MM.1S (cell line): ENCODE measurements at regions not wholly inside any gene's neighbourhood (a gene's known extent, or its start where the extent isn't known, plus 50 kb on each side); places are given as distances from the start of the nearest gene placed in this dataset.

ENCODE experiments used
- DNase-seq: peaks from one replicate; pipeline ENCODE4 v3.0.0-alpha.2; 2015
- H2AFZ ChIP-seq: fragments of 300-600 bp; sonication (generic); 2 replicates; pipeline ENCODE4 v1.6.0; 2016; ENCODE audit warnings: antibody characterized with exemption, low read length
- H3F3A ChIP-seq: fragments of 300-600 bp; sonication (generic); 2 replicates; pipeline ENCODE4 v1.6.1; 2016; ENCODE audit warnings: mild to moderate bottlenecking, antibody characterized with exemption, low read length, moderate library complexity, mixed read lengths; ENCODE audit not compliant: insufficient read depth
- H3K27ac ChIP-seq: fragments of 300-600 bp; sonication (generic); 2 replicates; pipeline ENCODE4 v1.5.1; 2016; ENCODE audit warnings: mild to moderate bottlenecking, low read length
- H3K27me3 ChIP-seq: fragments of 300-600 bp; sonication (generic); replicated peaks from 2 replicates; pipeline ENCODE4 v1.6.0; 2016; ENCODE audit warnings: low read length; ENCODE audit not compliant: insufficient read depth
- H3K36me3 ChIP-seq: fragments of 300-600 bp; sonication (generic); replicated peaks from 2 replicates; pipeline ENCODE4 v1.6.1; 2016; ENCODE audit warnings: mild to moderate bottlenecking, low read length, mixed read lengths; ENCODE audit not compliant: insufficient read depth
- H3K4me1 ChIP-seq: fragments of 300-600 bp; sonication (generic); 2 replicates; pipeline ENCODE4 v1.6.1; 2016; ENCODE audit warnings: low read length, mixed read lengths
- H3K4me2 ChIP-seq: fragments of 300-600 bp; sonication (generic); 2 replicates; pipeline ENCODE4 v1.6.0; 2016; ENCODE audit warnings: low read depth, low read length
- H3K4me3 ChIP-seq: fragments of 300-600 bp; sonication (generic); 2 replicates; pipeline ENCODE4 v1.5.1; 2016; ENCODE audit warnings: low read length, mixed read lengths
- H3K79me2 ChIP-seq: fragments of 300-600 bp; sonication (generic); 2 replicates; pipeline ENCODE4 v1.6.1; 2016; ENCODE audit warnings: mixed run types, low read length, mixed read lengths
- H3K9ac ChIP-seq: fragments of 300-600 bp; sonication (generic); 2 replicates; pipeline ENCODE4 v1.6.1; 2016; ENCODE audit warnings: low read length, mixed read lengths
- H3K9me2 ChIP-seq: fragments of 300-600 bp; sonication (generic); replicated peaks from 2 replicates; pipeline ENCODE4 v1.6.1; 2016; ENCODE audit warnings: mild to moderate bottlenecking, low read length, mixed read lengths; ENCODE audit not compliant: insufficient read depth
- H3K9me3 ChIP-seq: fragments of 300-600 bp; sonication (generic); replicated peaks from 2 replicates; pipeline ENCODE4 v1.6.1; 2016; ENCODE audit warnings: mild to moderate bottlenecking, low read length, mixed read lengths; ENCODE audit not compliant: insufficient read depth
- H4K20me1 ChIP-seq: fragments of 300-600 bp; sonication (generic); 2 replicates; pipeline ENCODE4 v1.6.1; 2016; ENCODE audit warnings: mild to moderate bottlenecking, low read length, moderate library complexity, mixed read lengths; ENCODE audit not compliant: insufficient read depth
- CTCF ChIP-seq: fragments of 300-600 bp; sonication (generic); IDR thresholded peaks from 2 replicates; pipeline ENCODE4 v1.5.1; 2016; ENCODE audit warnings: antibody characterized with exemption, low read length, mixed read lengths
- EZH2 ChIP-seq: fragments of 300-600 bp; sonication (generic); optimal IDR thresholded peaks from 2 replicates; pipeline ENCODE3; 2017; ENCODE audit warnings: low read depth, mild to moderate bottlenecking, antibody characterized with exemption, low read length, mixed read lengths
- EZH2phosphoT487 ChIP-seq: fragments of 300-600 bp; sonication (generic); IDR thresholded peaks from 2 replicates; pipeline ENCODE4 v1.6.1; 2018; ENCODE audit warnings: antibody characterized with exemption, low read length

- H2AFZ ChIP-seq = no peak overlapping the region
- no peaks in the 10 kb centered on the region for H4K20me1 ChIP-seq
- no peaks in the 10 kb centered on the region for H3K9me2 ChIP-seq
- H3K4me2 ChIP-seq = no peak overlapping the region
- no peak for DNase-seq
- no peaks in the 10 kb centered on the region for H3F3A ChIP-seq
- no peak for TF ChIP-seq CTCF
- no peak for TF ChIP-seq EZH2phosphoT487
- no peak for TF ChIP-seq EZH2
- H3K9me3 ChIP-seq = no peaks in the 10 kb centered on the region
- no peaks in the 10 kb centered on the region for H3K36me3 ChIP-seq
- H3K9ac ChIP-seq = no peak overlapping the region
- no peaks in the 10 kb centered on the region for H3K27me3 ChIP-seq
- no peak overlapping the region for H3K4me3 ChIP-seq
- no peak overlapping the region for H3K27ac ChIP-seq
- no peaks in the 10 kb centered on the region for H3K4me1 ChIP-seq
- H3K79me2 ChIP-seq = no peaks in the 10 kb centered on the region
Measured at GRCh38 chr3:148246291-148246923, 451.3 kb upstream of the AGTR1 start.

- H3F3A ChIP-seq = no peaks in the 10 kb centered on the region
- no peak overlapping the region for H3K4me3 ChIP-seq
- H3K27ac ChIP-seq = no peak overlapping the region
- no peaks in the 10 kb centered on the region for H3K36me3 ChIP-seq
- DNase-seq = no peak
- no peaks in the 10 kb centered on the region for H3K4me1 ChIP-seq
- no peaks in the 10 kb centered on the region for H3K79me2 ChIP-seq
- H4K20me1 ChIP-seq = no peaks in the 10 kb centered on the region
- no peak overlapping the region for H2AFZ ChIP-seq
- no peak overlapping the region for H3K9ac ChIP-seq
- no peak for TF ChIP-seq EZH2phosphoT487
- no peak for TF ChIP-seq CTCF
- no peak for TF ChIP-seq EZH2
- no peaks in the 10 kb centered on the region for H3K9me2 ChIP-seq
- H3K9me3 ChIP-seq = no peaks in the 10 kb centered on the region
- H3K4me2 ChIP-seq = no peak overlapping the region
- H3K27me3 ChIP-seq = no peaks in the 10 kb centered on the region
Measured at GRCh38 chr3:148253713-148254112, 444.0 kb upstream of the AGTR1 start.

- Histone ChIP-seq H3K79me2 (no peaks in the 10 kb centered on the region), H3K4me1 (no peaks in the 10 kb centered on the region), H3K9me3 (no peaks in the 10 kb centered on the region), H2AFZ (no peak overlapping the region), H3K4me2 (no peak overlapping the region), H3K9ac (no peak overlapping the region), H3K27me3 (no peaks in the 10 kb centered on the region), H4K20me1 (no peaks in the 10 kb centered on the region), H3K27ac (no peak overlapping the region), H3F3A (no peaks in the 10 kb centered on the region), H3K36me3 (no peaks in the 10 kb centered on the region), H3K9me2 (no peaks in the 10 kb centered on the region), H3K4me3 (no peak overlapping the region)
- no peak for TF ChIP-seq EZH2phosphoT487
- TF ChIP-seq EZH2 = no peak
- TF ChIP-seq CTCF = no peak
- no peak for DNase-seq
Measured at GRCh38 chr3:148254402-148254801, 443.3 kb upstream of the AGTR1 start.
